Renal cortex interstitium (tissue), 11 donors: ENCODE measurements at regions not wholly inside any gene's neighbourhood (a gene's known extent, or its start where the extent isn't known, plus 50 kb on each side); places are given as distances from the start of the nearest gene placed in this dataset.
"Not testable (repeated sequence)": the region's sequence is repeated elsewhere in the genome, so short reads cannot be mapped to it uniquely, and the experiment has no call there.

Source experiments
- DNase-seq, 11 donors: peaks; one replicate each; pipeline ENCODE4 v3.0.0-alpha.2; 2013; ENCODE audit warnings: low read depth in 9 of 11, low spot score in 4 of 11; ENCODE audit errors: extremely low read depth in 1 of 11

GRCh38 chr18:78494204-78495085 lies 485.2 kb upstream of the SALL3 start:
- DNase-seq = no peak

- no peak for DNase-seq
Observed at GRCh38 chr18:78495550-78495949, 484.1 kb upstream of the SALL3 start.

- no peak for DNase-seq
Observed at GRCh38 chr18:78496079-78496478, 483.5 kb upstream of the SALL3 start.

- DNase-seq = no peak
Observed at GRCh38 chr18:78497641-78498040, 482.0 kb upstream of the SALL3 start.

- DNase-seq = no peak
Observed at GRCh38 chr18:78499586-78499985, 480.0 kb upstream of the SALL3 start.

GRCh38 chr18:78501251-78501650 lies 478.4 kb upstream of the SALL3 start:
- no peak for DNase-seq

GRCh38 chr18:78503129-78503528 lies 476.5 kb upstream of the SALL3 start:
- no peak for DNase-seq

GRCh38 chr18:78505851-78506461 lies 473.7 kb upstream of the SALL3 start:
- DNase-seq = peak in 10 of 11 donors; percentile 17 to 61 (median 48)

- DNase-seq = no peak
Observed at GRCh38 chr18:78507217-78507616, 472.4 kb upstream of the SALL3 start.

- not testable (repeated sequence) for DNase-seq
Observed at GRCh38 chr18:78508228-78508824, 471.3 kb upstream of the SALL3 start.

- DNase-seq = no peak
Observed at GRCh38 chr18:78510091-78510490, 469.5 kb upstream of the SALL3 start.

- DNase-seq = no peak
Observed at GRCh38 chr18:78510636-78511035, 469.0 kb upstream of the SALL3 start.

GRCh38 chr18:78511666-78512601 lies 467.7 kb upstream of the SALL3 start:
- no peak for DNase-seq

GRCh38 chr18:78514910-78515670 lies 464.5 kb upstream of the SALL3 start:
- no peak for DNase-seq

- DNase-seq = no peak
Observed at GRCh38 chr18:78517328-78517727, 462.3 kb upstream of the SALL3 start.

- no peak for DNase-seq
Observed at GRCh38 chr18:78517973-78518372, 461.6 kb upstream of the SALL3 start.

GRCh38 chr18:78518805-78519204 lies 460.8 kb upstream of the SALL3 start:
- DNase-seq = no peak

GRCh38 chr18:78519394-78520062 lies 460.1 kb upstream of the SALL3 start:
- DNase-seq = no peak
